ENCODE measurements at regions not wholly inside any gene's neighbourhood (a gene's known extent, or its start where the extent isn't known, plus 50 kb on each side); places are given as distances from the start of the nearest gene placed in this dataset.

- TF ChIP-seq CTCF (IDR thresholded peaks at IDR 0.05) (no peak), POLR2A (IDR thresholded peaks at IDR 0.05) (no peak), POLR2AphosphoS5 (IDR thresholded peaks at IDR 0.05) (no peak), EP300 (IDR thresholded peaks at IDR 0.05) (no peak)
Observed at GRCh38 chr20:17799575-17800227, 99.9 kb downstream of the BANF2 start.
